ENCODE measurements at regions not wholly inside any gene's neighbourhood (a gene's known extent, or its start where the extent isn't known, plus 50 kb on each side); places are given as distances from the start of the nearest gene placed in this dataset.

GRCh38 chr1:19010503-19010902 is 54.0 kb upstream of the IFFO2 start:
- DNase-seq, result no peak
- 71 to 91% (median 86%) methylated on average over 4 of the region's 4 CpGs for WGBS, 5 donors
- intact Hi-C loops (cut with DNase I; ENCODE audit: low total_unique reads), result no loop called here

GRCh38 chr1:19009882-19010321 is 53.4 kb upstream of the IFFO2 start:
- intact Hi-C loops (cut with DNase I; ENCODE audit: low total_unique reads), result no loop called here
- Histone ChIP-seq H3K36me3 (no peaks in the 10 kb centered on the region), H3K27me3 (replicated peaks in 1 of 7) (peaks cover 0 to 13% (median 0%) of the 10 kb centered on the region in 7 donors), H3K4me1 (peaks cover 0 to 16% (median 0%) of the 10 kb centered on the region in 6 donors), H3K9me3 (no peaks in the 10 kb centered on the region), H3K4me3 (no peak overlapping the region), H3K27ac (no peak overlapping the region)
- DNase-seq, result no peak
- TF ChIP-seq POLR2A (IDR thresholded peaks at IDR 0.05), result no peak
- no peak for TF ChIP-seq POLR2AphosphoS5 (IDR thresholded peaks at IDR 0.05)
- no peak for TF ChIP-seq CTCF (IDR thresholded peaks at IDR 0.05 in 8 of 11, conservative IDR thresholded peaks at IDR 0.05 in 3 of 11)
- WGBS, 5 donors, result 77 to 87% (median 81%) methylated on average over 7 to 8 of the region's 8 CpGs

More at GRCh38 chr1:19010503-19010902, 54.0 kb upstream of the IFFO2 start:
- H3K27ac ChIP-seq, result no peak overlapping the region
- no peak for TF ChIP-seq POLR2A (IDR thresholded peaks at IDR 0.05)
- TF ChIP-seq POLR2AphosphoS5 (IDR thresholded peaks at IDR 0.05), result no peak
- TF ChIP-seq CTCF (IDR thresholded peaks at IDR 0.05 in 8 of 11, conservative IDR thresholded peaks at IDR 0.05 in 3 of 11), result no peak
- peaks cover 0 to 16% (median 0%) of the 10 kb centered on the region in 6 donors for H3K4me1 ChIP-seq
- H3K27me3 ChIP-seq (replicated peaks in 1 of 7), result peaks cover 0 to 13% (median 0%) of the 10 kb centered on the region in 7 donors
- H3K9me3 ChIP-seq, result no peaks in the 10 kb centered on the region
- no peaks in the 10 kb centered on the region for H3K36me3 ChIP-seq
- H3K4me3 ChIP-seq, result no peak overlapping the region

- 76 to 88% (median 82%) methylated on average over 14 to 17 of the region's 17 CpGs for WGBS, 5 donors
- Histone ChIP-seq H3K36me3 (no peaks in the 10 kb centered on the region), H3K27me3 (replicated peaks in 1 of 7) (peaks cover 0 to 17% (median 0%) of the 10 kb centered on the region in 7 donors), H3K4me1 (peaks cover 0 to 16% (median 0%) of the 10 kb centered on the region in 6 donors), H3K9me3 (no peaks in the 10 kb centered on the region), H3K4me3 (no peak overlapping the region), H3K27ac (no peak overlapping the region)
- intact Hi-C loops (cut with DNase I; ENCODE audit: low total_unique reads), result no loop called here
- DNase-seq, result no peak
- no peak for TF ChIP-seq POLR2A (IDR thresholded peaks at IDR 0.05)
- TF ChIP-seq POLR2AphosphoS5 (IDR thresholded peaks at IDR 0.05), result no peak
- TF ChIP-seq CTCF (IDR thresholded peaks at IDR 0.05 in 8 of 11, conservative IDR thresholded peaks at IDR 0.05 in 3 of 11), result no peak
Measured at GRCh38 chr1:19009126-19009881, 52.8 kb upstream of the IFFO2 start.

Data from spleen (tissue), 11 donors.